WTC11 (cell line): ENCODE measurements at regions not wholly inside any gene's neighbourhood (a gene's known extent, or its start where the extent isn't known, plus 50 kb on each side); places are given as distances from the start of the nearest gene placed in this dataset.

Experiments
- ATF2 ChIP-seq: sonication (generic); formaldehyde crosslinking; IDR thresholded peaks from 2 replicates; pipeline ENCODE4 v1.8.1; 2022; ENCODE audit warnings: low read depth, missing genetic modification reagents, borderline replicate concordance
- CBFB ChIP-seq: sonication (generic); formaldehyde crosslinking; IDR thresholded peaks from 2 replicates; pipeline ENCODE4 v1.8.1; 2022; ENCODE audit warnings: mild to moderate bottlenecking, low read depth, missing genetic modification reagents
- CTCF ChIP-seq: fragments of 200-600 bp; IDR thresholded peaks from 2 replicates; pipeline ENCODE4 v1.8.0; 2022; ENCODE audit warnings: antibody characterized with exemption
- PRDM15 ChIP-seq: sonication (generic); formaldehyde crosslinking; IDR thresholded peaks from 2 replicates; pipeline ENCODE4 v1.8.0; 2022; ENCODE audit warnings: missing genetic modification reagents
- RELA ChIP-seq: sonication (generic); formaldehyde crosslinking; IDR thresholded peaks from 2 replicates; pipeline ENCODE4 v1.8.1; 2022; ENCODE audit warnings: missing genetic modification reagents, mild to moderate bottlenecking, borderline replicate concordance
- SMAD3 ChIP-seq: sonication (generic); formaldehyde crosslinking; IDR thresholded peaks from 2 replicates; pipeline ENCODE4 v1.8.0; 2022; ENCODE audit warnings: missing genetic modification reagents, mild to moderate bottlenecking, borderline replicate concordance
- STAT6 ChIP-seq: sonication (generic); formaldehyde crosslinking; conservative IDR thresholded peaks from 2 replicates; pipeline ENCODE4 v1.8.1; 2023; ENCODE audit warnings: mild to moderate bottlenecking, low read depth, missing genetic modification reagents, moderate library complexity

GRCh38 chr5:159854916-159855315 is 61.4 kb upstream of the ADRA1B start:
- TF ChIP-seq SMAD3 (CRISPR knock-in tag) (no peak), CTCF (no peak), PRDM15 (CRISPR knock-in tag) (no peak), ATF2 (CRISPR knock-in tag) (no peak), CBFB (no peak), STAT6 (CRISPR knock-in tag) (no peak), RELA (CRISPR knock-in tag) (no peak)
